HFF-Myc (cell line): ENCODE measurements at regions not wholly inside any gene's neighbourhood (a gene's known extent, or its start where the extent isn't known, plus 50 kb on each side); places are given as distances from the start of the nearest gene placed in this dataset.

ENCODE experiments used
- DNase-seq: peaks from one replicate; pipeline ENCODE4 v3.0.0-alpha.2; 2011; ENCODE audit warnings: low read depth; ENCODE audit errors: extremely low read depth
- H3K4me3 ChIP-seq: replicated peaks from 2 replicates; pipeline ENCODE4 v1.5.1; 2011; ENCODE audit warnings: low read depth, mild to moderate bottlenecking, control low read depth, low read length
- CTCF ChIP-seq: IDR thresholded peaks from 2 replicates; pipeline ENCODE4 v1.5.1; 2012; ENCODE audit warnings: mild to moderate bottlenecking, low read depth, low read length, control low read depth; ENCODE audit errors: missing control alignments

- H3K4me3 ChIP-seq = no peak overlapping the region
- no peak for TF ChIP-seq CTCF
- DNase-seq = no peak
Measured at GRCh38 chr4:1502976-1503375, 96.7 kb upstream of the NKX1-1 start.

GRCh38 chr4:1502501-1502886 is 96.3 kb upstream of the NKX1-1 start:
- DNase-seq = no peak
- TF ChIP-seq CTCF = no peak
- H3K4me3 ChIP-seq = no peak overlapping the region

GRCh38 chr4:1501754-1502500 is 95.7 kb upstream of the NKX1-1 start:
- DNase-seq = no peak
- no peak for TF ChIP-seq CTCF
- H3K4me3 ChIP-seq = no peak overlapping the region

- no peak overlapping the region for H3K4me3 ChIP-seq
- no peak for DNase-seq
- TF ChIP-seq CTCF = no peak
Measured at GRCh38 chr4:1500966-1501753, 94.9 kb upstream of the NKX1-1 start.

GRCh38 chr4:1500231-1500965 is 94.2 kb upstream of the NKX1-1 start:
- TF ChIP-seq CTCF = no peak
- no peak for DNase-seq
- no peak overlapping the region for H3K4me3 ChIP-seq

GRCh38 chr4:1499465-1499864 is 93.2 kb upstream of the NKX1-1 start:
- H3K4me3 ChIP-seq = no peak overlapping the region
- TF ChIP-seq CTCF = no peak
- DNase-seq = no peak
